ENCODE measurements at regions not wholly inside any gene's neighbourhood (a gene's known extent, or its start where the extent isn't known, plus 50 kb on each side); places are given as distances from the start of the nearest gene placed in this dataset.

DNA sequence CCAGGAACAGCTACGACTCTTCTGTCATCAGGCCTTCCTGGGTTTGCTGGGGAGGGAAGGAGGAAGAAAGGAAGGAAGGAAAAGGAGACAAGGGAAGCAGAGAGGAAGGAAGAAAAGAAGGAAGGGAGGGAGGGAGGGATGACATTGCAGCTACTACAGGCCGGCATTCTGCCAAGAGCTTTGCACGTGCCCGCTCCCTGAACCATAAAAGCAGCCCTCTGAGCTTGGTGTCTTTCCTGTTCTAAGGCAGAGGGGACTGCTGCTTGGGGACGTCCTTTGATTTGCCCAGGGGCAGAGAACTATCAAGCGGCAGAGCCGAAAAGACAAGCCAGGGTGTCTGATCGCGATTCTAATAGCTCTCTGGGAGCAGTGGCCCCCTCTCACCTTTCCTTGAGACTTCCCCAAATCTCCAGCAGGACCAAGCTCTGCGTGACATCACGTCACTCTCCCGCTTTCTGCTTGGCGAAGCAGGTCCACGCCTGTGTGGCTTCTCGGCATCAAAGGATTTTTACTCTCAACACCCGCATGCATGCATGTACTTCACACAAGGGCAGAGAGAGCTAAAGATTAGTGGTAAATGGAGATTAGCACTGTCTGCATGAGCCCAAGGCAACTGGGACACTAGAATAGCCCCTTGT lies 167.8 kb upstream of the AUTS2 start:
- TF ChIP-seq, protein P1, sequence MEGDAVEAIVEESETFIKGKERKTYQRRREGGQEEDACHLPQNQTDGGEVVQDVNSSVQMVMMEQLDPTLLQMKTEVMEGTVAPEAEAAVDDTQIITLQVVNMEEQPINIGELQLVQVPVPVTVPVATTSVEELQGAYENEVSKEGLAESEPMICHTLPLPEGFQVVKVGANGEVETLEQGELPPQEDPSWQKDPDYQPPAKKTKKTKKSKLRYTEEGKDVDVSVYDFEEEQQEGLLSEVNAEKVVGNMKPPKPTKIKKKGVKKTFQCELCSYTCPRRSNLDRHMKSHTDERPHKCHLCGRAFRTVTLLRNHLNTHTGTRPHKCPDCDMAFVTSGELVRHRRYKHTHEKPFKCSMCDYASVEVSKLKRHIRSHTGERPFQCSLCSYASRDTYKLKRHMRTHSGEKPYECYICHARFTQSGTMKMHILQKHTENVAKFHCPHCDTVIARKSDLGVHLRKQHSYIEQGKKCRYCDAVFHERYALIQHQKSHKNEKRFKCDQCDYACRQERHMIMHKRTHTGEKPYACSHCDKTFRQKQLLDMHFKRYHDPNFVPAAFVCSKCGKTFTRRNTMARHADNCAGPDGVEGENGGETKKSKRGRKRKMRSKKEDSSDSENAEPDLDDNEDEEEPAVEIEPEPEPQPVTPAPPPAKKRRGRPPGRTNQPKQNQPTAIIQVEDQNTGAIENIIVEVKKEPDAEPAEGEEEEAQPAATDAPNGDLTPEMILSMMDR (IDR thresholded peaks at IDR 0.05; ENCODE audit: low read depth, low read length): no peak
- TF ChIP-seq EZH2phosphoT487 (IDR thresholded peaks at IDR 0.05; ENCODE audit: low read depth): no peak

Data from OCI-LY3 (cell line).